SK-N-MC (cell line): ENCODE measurements at regions not wholly inside any gene's neighbourhood (a gene's known extent, or its start where the extent isn't known, plus 50 kb on each side); places are given as distances from the start of the nearest gene placed in this dataset.

Experiments
- EZH2 ChIP-seq: fragments of 200-600 bp; sonication (generic); IDR thresholded peaks from one replicate; pipeline ENCODE4 v1.6.1; 2017; ENCODE audit warnings: antibody characterized with exemption
- FOXP2 ChIP-seq: optimal IDR thresholded peaks from 2 replicates; pipeline ENCODE3; 2011; ENCODE audit warnings: mild to moderate bottlenecking, moderate library complexity; ENCODE audit not compliant: insufficient read depth; ENCODE audit errors: extremely low read length, control extremely low read depth
- POLR2AphosphoS5 ChIP-seq: IDR thresholded peaks from 2 replicates; pipeline ENCODE4 v1.6.1; 2012; ENCODE audit warnings: mild to moderate bottlenecking, low read depth, low read length, borderline replicate concordance

DNA sequence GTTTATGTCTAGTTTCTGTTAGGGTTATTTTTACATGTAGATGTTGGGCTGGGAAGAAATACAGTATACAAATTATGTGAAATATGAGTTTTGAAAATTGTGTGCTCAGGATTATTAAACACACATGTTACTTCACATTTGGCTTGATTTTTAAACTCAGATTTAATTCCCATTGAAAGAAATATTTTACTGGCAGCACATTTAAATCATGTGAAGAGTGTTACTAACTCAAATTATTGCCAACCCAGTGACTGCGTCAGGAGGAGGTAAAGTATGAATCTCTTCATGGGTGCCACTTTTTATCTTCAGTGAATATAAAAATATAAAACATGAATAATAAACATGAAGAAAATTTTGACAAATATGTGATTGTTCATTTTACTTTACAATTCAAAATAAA, 457.5 kb upstream of the CCDC179 start:
- TF ChIP-seq POLR2AphosphoS5 (no peak), EZH2 (no peak), FOXP2 (no peak)
